K562 (cell line): ENCODE measurements at regions not wholly inside any gene's neighbourhood (a gene's known extent, or its start where the extent isn't known, plus 50 kb on each side); places are given as distances from the start of the nearest gene placed in this dataset.

Experiments used
- ATAC-seq: fragments of 200-7000 bp; cut with Tn5 transposase; 3 replicates; pipeline ENCODE4 v1.9.1; 2020; ENCODE audit warnings: moderate library complexity
- BruUV-seq: library from RNA; stranded (reverse); fragments of 400-500 nt; replicated peaks from 2 replicates; lab custom pipeline; 2021; lab: Mats Ljungman, UMichigan
- CTCF ChIA-PET: fragments of 300-600 bp; formaldehyde crosslinking; extraction: SDS; loops from one replicate; lab custom pipeline; 2021; ENCODE audit warnings: low intra/inter-chr PET ratio; lab: Yijun Ruan, JAX
- POLR2A ChIA-PET: fragments of 300-600, 350-650 bp; sonication (Branson Sonifier 250); formaldehyde crosslinking; extraction: SDS; loops from one replicate; lab custom pipeline; 2021; ENCODE audit warnings: antibody characterized with exemption, inconsistent platforms; lab: Yijun Ruan, JAX
- DNase-seq, 4 experiments: peaks; one replicate each; pipeline versions ENCODE4 v3.0.0 to v3.0.0-alpha.2; 2011 to 2018; ENCODE audit warnings: low spot score in 3 of 4, mixed read lengths in 3 of 4; ENCODE audit errors: extremely low read depth in 1 of 4
- FAIRE-seq: peaks from 2 replicates; lab custom pipeline; 2011; peaks lifted over from hg19 to GRCh38; lab: Jason Lieb, UNC
- H2AFZ ChIP-seq: 2 replicates; pipeline ENCODE4 v1.6.0; 2011; ENCODE audit warnings: low read depth, low read length, control low read depth, inconsistent platforms
- H3K27ac ChIP-seq: fragments of 200-600 bp; 3 replicates; pipeline ENCODE4 v1.8.0; 2011; ENCODE audit warnings: low read depth, mild to moderate bottlenecking, control low read depth, inconsistent platforms, low read length, moderate library complexity, mixed read lengths; ENCODE audit errors: extremely low read depth
- H3K27me3 ChIP-seq, 2 experiments: fragments of 300-600 bp in 1 of 2; 2 replicates in 1 of 2; 3 replicates in 1 of 2; pipeline versions ENCODE4 v1.6.0 to v1.8.0; 2011; ENCODE audit warnings: inconsistent platforms in 2 of 2, low read length in 2 of 2, mild to moderate bottlenecking in 1 of 2, mixed read lengths in 1 of 2, moderate library complexity in 1 of 2; ENCODE audit not compliant: control insufficient read depth in 2 of 2, insufficient read depth in 2 of 2
- H3K36me3 ChIP-seq: fragments of 300-600 bp; 3 replicates; pipeline ENCODE4 v1.8.0; 2011; ENCODE audit warnings: mild to moderate bottlenecking, low read length, inconsistent platforms; ENCODE audit not compliant: control insufficient read depth, insufficient read depth
- H3K4me1 ChIP-seq, 2 experiments: fragments of 200-600 bp in 1 of 2; replicated peaks in 1 of 2; 2 replicates in 1 of 2; 3 replicates in 1 of 2; pipeline versions ENCODE4 v1.5.1 to v1.8.0; 2011; ENCODE audit warnings: inconsistent platforms in 2 of 2, low read length in 2 of 2, mild to moderate bottlenecking in 1 of 2, mixed read lengths in 1 of 2, moderate library complexity in 1 of 2; ENCODE audit not compliant: control insufficient read depth in 2 of 2, insufficient read depth in 2 of 2
- H3K4me2 ChIP-seq: 2 replicates; pipeline ENCODE4 v1.6.1; 2011; ENCODE audit warnings: low read length, control low read depth, inconsistent platforms, mixed read lengths; ENCODE audit not compliant: insufficient read depth
- H3K4me3 ChIP-seq: fragments of 200-600 bp; sonication (generic), shearing (Covaris generic); 2 replicates; pipeline ENCODE4 v1.5.1; 2016; ENCODE audit warnings: control low read depth, inconsistent platforms
- H3K79me2 ChIP-seq: fragments of 200-600 bp; 3 replicates; pipeline ENCODE4 v1.8.0; 2011; ENCODE audit warnings: low read length, inconsistent platforms; ENCODE audit not compliant: control insufficient read depth, insufficient read depth
- H3K9ac ChIP-seq, 2 experiments: 2 replicates each; pipeline versions ENCODE4 v1.6.0 to v1.6.1; 2011; ENCODE audit warnings: low read depth in 2 of 2, low read length in 2 of 2, control low read depth in 1 of 2, inconsistent platforms in 1 of 2, mild to moderate bottlenecking in 1 of 2, mixed read lengths in 1 of 2; ENCODE audit not compliant: insufficient read depth in 1 of 2
- H3K9me1 ChIP-seq: one replicate; pipeline ENCODE4 v1.6.0; 2011; ENCODE audit warnings: inconsistent platforms, mild to moderate bottlenecking, low read length, moderate library complexity; ENCODE audit not compliant: control insufficient read depth, insufficient read depth
- H3K9me3 ChIP-seq: replicated peaks from 2 replicates; pipeline ENCODE4 v1.5.1; 2011; ENCODE audit warnings: low read depth, low read length, inconsistent platforms; ENCODE audit not compliant: control insufficient read depth, insufficient read depth
- H4K20me1 ChIP-seq: replicated peaks from 2 replicates; pipeline ENCODE4 v1.6.1; 2011; ENCODE audit warnings: low read length, inconsistent platforms, mixed read lengths; ENCODE audit not compliant: control insufficient read depth, insufficient read depth
- ESRRA ChIP-seq: fragments of 450-650 bp; IDR thresholded peaks from 2 replicates; pipeline ENCODE4 v1.6.1; 2014; ENCODE audit warnings: low read depth, mild to moderate bottlenecking, moderate library complexity, borderline replicate concordance
- FUS ChIP-seq: fragments of 200-400 bp; formaldehyde crosslinking; optimal IDR thresholded peaks from 2 replicates; pipeline ENCODE3; 2017; ENCODE audit warnings: low read depth, low read length
- HEY1 ChIP-seq: fragments of 250-450 bp; sonication (Bioruptor Pico); IDR thresholded peaks from 2 replicates; pipeline ENCODE4 v1.5.0; 2020; ENCODE audit warnings: mild to moderate bottlenecking, moderate library complexity, borderline replicate concordance
- HNRNPLL ChIP-seq: fragments of 200-400 bp; formaldehyde crosslinking; IDR thresholded peaks from 2 replicates; pipeline ENCODE4 v1.6.1; 2017; ENCODE audit warnings: low read length, low read depth, mild to moderate bottlenecking; ENCODE audit not compliant: poor library complexity, severe bottlenecking
- NFE2 ChIP-seq: IDR thresholded peaks from 2 replicates; pipeline ENCODE4 v1.6.1; 2014; ENCODE audit warnings: antibody characterized with exemption, low read depth
- PHTF2 ChIP-seq: fragments of 250-450 bp; sonication (Bioruptor Pico); IDR thresholded peaks from 2 replicates; pipeline ENCODE4 v1.5.0; 2021; ENCODE audit warnings: mild to moderate bottlenecking
- RBM22 ChIP-seq: fragments of 200-400 bp; formaldehyde crosslinking; IDR thresholded peaks from 2 replicates; pipeline ENCODE4 v1.6.1; 2018; ENCODE audit warnings: low read length, low read depth; ENCODE audit not compliant: poor library complexity, severe bottlenecking
- RCOR1 ChIP-seq, 2 experiments: IDR thresholded peaks; 2 replicates each; pipeline ENCODE4 v1.6.1; 2012; ENCODE audit warnings: low read depth in 2 of 2, low read length in 2 of 2, borderline replicate concordance in 1 of 2, improper control_type of control experiment in 1 of 2
- SMARCA4 ChIP-seq: fragments of 450-650 bp; IDR thresholded peaks from 2 replicates; pipeline ENCODE4 v1.6.1; 2016
- SNAPC5 ChIP-seq: fragments of 250-450 bp; sonication (Bioruptor Pico); IDR thresholded peaks from 2 replicates; pipeline ENCODE4 v1.8.0; 2021; ENCODE audit warnings: moderate library complexity, mild to moderate bottlenecking, inconsistent platforms
- TCF7L2 ChIP-seq: fragments of 150-350 bp; IDR thresholded peaks from 2 replicates; pipeline ENCODE4 v1.6.1; 2016; ENCODE audit warnings: low read depth, mild to moderate bottlenecking, low read length, moderate library complexity
- THRAP3 ChIP-seq: fragments of 450-650 bp; IDR thresholded peaks from 2 replicates; pipeline ENCODE4 v1.6.1; 2016; ENCODE audit warnings: mild to moderate bottlenecking, inconsistent platforms, borderline replicate concordance
- ZNF212 ChIP-seq: fragments of 450-650 bp; formaldehyde crosslinking; IDR thresholded peaks from 2 replicates; pipeline ENCODE4 v1.4.0; 2020; ENCODE audit warnings: mild to moderate bottlenecking
- ZNF274 ChIP-seq: IDR thresholded peaks from 2 replicates; pipeline ENCODE4 v1.6.1; 2011; ENCODE audit warnings: low read depth, mild to moderate bottlenecking, low read length, moderate library complexity, borderline replicate concordance
- ZNF79 ChIP-seq: fragments of 250-450 bp; sonication (Bioruptor Pico); IDR thresholded peaks from 2 replicates; pipeline ENCODE4 v1.4.0; 2020; ENCODE audit warnings: low read depth, mild to moderate bottlenecking, moderate library complexity
- WGBS: fragments of 100-300 bp; shearing (Covaris generic); methylation state at CpG from one replicate; pipeline ENCODE4 v1.1.6; 2016; ENCODE audit warnings: low coverage, mixed read lengths; ENCODE audit not compliant: insufficient coverage; ENCODE audit errors: missing lambda C conversion rate; 5-methylcytosine and 5-hydroxymethylcytosine counted together
- in situ Hi-C: fragments of 300-500 bp; cut with MboI; formaldehyde crosslinking; loops from 4 replicates; pipeline ENCODE4 v1.15.0; 2018; ENCODE audit warnings: inconsistent platforms, mixed read lengths
- intact Hi-C: fragments of 100-400 bp; cut with micrococcal nuclease; formaldehyde crosslinking; loops from 2 replicates; pipeline ENCODE4 v1.14.2; 2022
- TF ChIP-seq, protein P1 (sequence below): sonication (generic); formaldehyde crosslinking; IDR thresholded peaks from 2 replicates; pipeline ENCODE4 v1.8.1; 2023; ENCODE audit warnings: mild to moderate bottlenecking, missing genetic modification reagents, moderate library complexity

GRCh38 chr16:76183647-76184046, 93.6 kb upstream of the CNTNAP4 start:
- POLR2A ChIA-PET, result no interaction called here
- 0% methylated on average over 1 of the region's 1 CpG for WGBS

More at GRCh38 chr16:76183647-76184046, 93.6 kb upstream of the CNTNAP4 start:
- no peaks in the 10 kb centered on the region for H3K36me3 ChIP-seq
- H2AFZ ChIP-seq, result no peak overlapping the region
- H3K9me3 ChIP-seq, result peaks cover 2% of the 10 kb centered on the region; the same call in 1 of the 2 replicates
- FAIRE-seq, result no peak
- H3K9ac ChIP-seq, result no peak overlapping the region
- BruUV-seq, result no TSS peak
- no peaks in the 10 kb centered on the region for H3K27me3 ChIP-seq
- H3K27ac ChIP-seq, result no peak overlapping the region
- no peaks in the 10 kb centered on the region for H4K20me1 ChIP-seq
- no peaks in the 10 kb centered on the region for H3K79me2 ChIP-seq
- in situ Hi-C loops, result no loop called here
- H3K9me1 ChIP-seq, result no peaks in the 10 kb centered on the region
- no peak for ATAC-seq
- no peak overlapping the region for H3K4me3 ChIP-seq
- intact Hi-C loops, result no loop called here
- H3K4me2 ChIP-seq, result no peak overlapping the region
- no peak for DNase-seq
- no peak for TF ChIP-seq SMARCA4
- TF ChIP-seq RCOR1 (IDR thresholded peaks at IDR 0.05; ENCODE audit: borderline replicate concordance in 1 of 2, low read depth in 2 of 2, low read length in 2 of 2), result no peak
- no peak for TF ChIP-seq ZNF274
- no peak for TF ChIP-seq RBM22
- no peak for TF ChIP-seq ZNF212
- TF ChIP-seq SNAPC5 (CRISPR knock-in tag), result no peak
- no peak for TF ChIP-seq FUS
- TF ChIP-seq THRAP3, result no peak
- TF ChIP-seq ESRRA, result no peak
- TF ChIP-seq HNRNPLL, result no peak
- no peak for TF ChIP-seq NFE2
- TF ChIP-seq PHTF2 (CRISPR knock-in tag), result no peak
- TF ChIP-seq ZNF79 (CRISPR knock-in tag), result no peak
- no peak for TF ChIP-seq TCF7L2
- TF ChIP-seq, protein P1, sequence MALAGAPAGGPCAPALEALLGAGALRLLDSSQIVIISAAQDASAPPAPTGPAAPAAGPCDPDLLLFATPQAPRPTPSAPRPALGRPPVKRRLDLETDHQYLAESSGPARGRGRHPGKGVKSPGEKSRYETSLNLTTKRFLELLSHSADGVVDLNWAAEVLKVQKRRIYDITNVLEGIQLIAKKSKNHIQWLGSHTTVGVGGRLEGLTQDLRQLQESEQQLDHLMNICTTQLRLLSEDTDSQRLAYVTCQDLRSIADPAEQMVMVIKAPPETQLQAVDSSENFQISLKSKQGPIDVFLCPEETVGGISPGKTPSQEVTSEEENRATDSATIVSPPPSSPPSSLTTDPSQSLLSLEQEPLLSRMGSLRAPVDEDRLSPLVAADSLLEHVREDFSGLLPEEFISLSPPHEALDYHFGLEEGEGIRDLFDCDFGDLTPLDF (CRISPR knock-in tag), result no peak
- TF ChIP-seq HEY1, result no peak
- CTCF ChIA-PET, result no interaction called here
- no peaks in the 10 kb centered on the region for H3K4me1 ChIP-seq
